ENCODE measurements at regions not wholly inside any gene's neighbourhood (a gene's known extent, or its start where the extent isn't known, plus 50 kb on each side); places are given as distances from the start of the nearest gene placed in this dataset.

DNA sequence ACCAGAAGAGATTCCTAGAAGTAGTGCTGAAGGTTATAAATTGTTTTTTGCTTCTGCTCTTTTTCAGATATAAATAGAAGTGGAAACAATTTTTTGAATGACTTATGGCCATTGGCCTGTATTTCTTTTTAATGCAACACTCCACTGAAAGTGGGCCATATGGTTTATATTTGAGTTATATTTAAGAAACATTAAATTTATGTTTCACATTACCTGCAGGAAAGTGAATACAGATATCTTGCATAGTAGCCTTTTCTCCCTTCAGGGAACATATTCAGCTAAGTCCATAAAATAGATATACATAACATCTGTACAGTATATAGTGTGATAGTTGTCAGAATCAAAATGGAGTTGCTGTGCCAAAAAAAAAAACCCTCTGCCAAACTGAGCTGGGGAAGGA, 53.1 kb upstream of the EFEMP1 start:
- no peak for DNase-seq

More for the DNA sequence above, 53.1 kb upstream of the EFEMP1 start:
- in situ Hi-C loops (cut with MboI; ENCODE audit: low sequenced_read_pairs) (no loop called here), intact Hi-C loops (cut with micrococcal nuclease) (no loop called here), dilution Hi-C loops (cut with HindIII; ENCODE audit: low sequenced_read_pairs, unreplicated experiment) (no loop called here)
- Histone ChIP-seq H3K4ac (ENCODE audit: low read depth, low read length) (no peak overlapping the region), H3K27ac (ENCODE audit: insufficient read depth, low read length) (no peak overlapping the region), H2BK120ac (ENCODE audit: low read depth, low read length) (no peak overlapping the region), H3K23ac (ENCODE audit: low read depth, low read length) (no peak overlapping the region), H3K4me3 (ENCODE audit: insufficient read depth, low read depth, low read length) (no peak overlapping the region), H3K9me3 (ENCODE audit: control insufficient read depth, insufficient read depth, low read length) (no peaks in the 10 kb centered on the region), H3K56ac (ENCODE audit: extremely low read depth, insufficient read depth, low read length) (no peak overlapping the region), H3K18ac (ENCODE audit: low read depth, low read length) (no peak overlapping the region), H3K36me3 (ENCODE audit: control insufficient read depth, insufficient read depth, low read length) (no peaks in the 10 kb centered on the region), H2AFZ (replicated peaks; ENCODE audit: low read length, poor library complexity) (no peak overlapping the region), H2BK5ac (ENCODE audit: low read depth, low read length, poor library complexity, severe bottlenecking) (no peak overlapping the region), H3K9me1 (ENCODE audit: insufficient read depth, low read length) (no peaks in the 10 kb centered on the region), H2AK9ac (replicated peaks; ENCODE audit: low read depth, low read length, poor library complexity) (no peak overlapping the region), H4K20me1 (ENCODE audit: insufficient read depth, low read length) (no peaks in the 10 kb centered on the region), H4K8ac (ENCODE audit: low read depth in 2 of 2, low read length in 2 of 2) (no peak overlapping the region), H3K27me3 (ENCODE audit: control insufficient read depth, insufficient read depth, low read length) (no peaks in the 10 kb centered on the region), H3K4me1 (ENCODE audit: control insufficient read depth, insufficient read depth, low read length) (no peaks in the 10 kb centered on the region; the same call in 1 of the 2 replicates), H3K4me2 (ENCODE audit: low read depth, low read length) (no peak overlapping the region), H4K91ac (ENCODE audit: insufficient read depth, low read depth, low read length) (no peak overlapping the region), H2BK20ac (ENCODE audit: low read depth, low read length) (no peak overlapping the region), H2AK5ac (ENCODE audit: low read depth, low read length) (no peak overlapping the region), H3K9ac (ENCODE audit: low read depth, low read length) (no peak overlapping the region), H4K5ac (ENCODE audit: low read depth, low read length) (no peak overlapping the region), H2BK15ac (ENCODE audit: low read depth, low read length) (no peak overlapping the region), H3K79me1 (ENCODE audit: low read depth in 1 of 2, low read length in 2 of 2) (no peaks in the 10 kb centered on the region), H3K14ac (replicated peaks; ENCODE audit: low read depth, low read length) (no peak overlapping the region)
- ChIA-PET POLR2A (ENCODE audit: unreplicated experiment) (interaction anchor here (1.1 kb wide), 1 partner anchor 10 kb away, joined by 3 read pairs; no protein-coding TSS in a partner anchor), CTCF (interaction anchor here (0.6 to 1.1 kb wide), 4 partner anchors 14 to 248 kb away, joined by 3 to 4 read pairs (median 3); no protein-coding TSS in a partner anchor)
- no peak for ATAC-seq (ENCODE audit: low read depth)
- no peak for TF ChIP-seq SMC3 (IDR thresholded peaks at IDR 0.05; ENCODE audit: low read depth, low read length)
- no peak for TF ChIP-seq NFE2L2 (IDR thresholded peaks at IDR 0.05; ENCODE audit: low read depth, low read length)
- no peak for TF ChIP-seq MAFK (IDR thresholded peaks at IDR 0.05; ENCODE audit: low read depth, low read length)
- TF ChIP-seq, protein P1, sequence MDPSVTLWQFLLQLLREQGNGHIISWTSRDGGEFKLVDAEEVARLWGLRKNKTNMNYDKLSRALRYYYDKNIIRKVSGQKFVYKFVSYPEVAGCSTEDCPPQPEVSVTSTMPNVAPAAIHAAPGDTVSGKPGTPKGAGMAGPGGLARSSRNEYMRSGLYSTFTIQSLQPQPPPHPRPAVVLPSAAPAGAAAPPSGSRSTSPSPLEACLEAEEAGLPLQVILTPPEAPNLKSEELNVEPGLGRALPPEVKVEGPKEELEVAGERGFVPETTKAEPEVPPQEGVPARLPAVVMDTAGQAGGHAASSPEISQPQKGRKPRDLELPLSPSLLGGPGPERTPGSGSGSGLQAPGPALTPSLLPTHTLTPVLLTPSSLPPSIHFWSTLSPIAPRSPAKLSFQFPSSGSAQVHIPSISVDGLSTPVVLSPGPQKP (IDR thresholded peaks at IDR 0.05; ENCODE audit: borderline replicate concordance, low read depth, low read length): no peak
- TF ChIP-seq RAD21 (IDR thresholded peaks at IDR 0.05; ENCODE audit: low read length): no peak
- TF ChIP-seq CEBPB (IDR thresholded peaks at IDR 0.05; ENCODE audit: low read depth, low read length): no peak
- no peak for TF ChIP-seq RCOR1 (IDR thresholded peaks at IDR 0.05; ENCODE audit: insufficient replicate concordance, low read length)
- no peak for TF ChIP-seq POLR2A (IDR thresholded peaks at IDR 0.05; ENCODE audit: low read depth, low read length)
- no peak for TF ChIP-seq BHLHE40 (IDR thresholded peaks at IDR 0.05; ENCODE audit: low read depth, low read length)
- TF ChIP-seq RFX5 (IDR thresholded peaks at IDR 0.05; ENCODE audit: low read depth, low read length): no peak
- no peak for TF ChIP-seq FOS (IDR thresholded peaks at IDR 0.05; ENCODE audit: low read depth, low read length)
- TF ChIP-seq, protein P2, sequence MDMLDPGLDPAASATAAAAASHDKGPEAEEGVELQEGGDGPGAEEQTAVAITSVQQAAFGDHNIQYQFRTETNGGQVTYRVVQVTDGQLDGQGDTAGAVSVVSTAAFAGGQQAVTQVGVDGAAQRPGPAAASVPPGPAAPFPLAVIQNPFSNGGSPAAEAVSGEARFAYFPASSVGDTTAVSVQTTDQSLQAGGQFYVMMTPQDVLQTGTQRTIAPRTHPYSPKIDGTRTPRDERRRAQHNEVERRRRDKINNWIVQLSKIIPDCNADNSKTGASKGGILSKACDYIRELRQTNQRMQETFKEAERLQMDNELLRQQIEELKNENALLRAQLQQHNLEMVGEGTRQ (IDR thresholded peaks at IDR 0.05; ENCODE audit: low read depth, low read length): no peak
- no TSS peak for BruUV-seq (replicated peaks)

All from IMR-90 (cell line).